ENCODE measurements at regions not wholly inside any gene's neighbourhood (a gene's known extent, or its start where the extent isn't known, plus 50 kb on each side); places are given as distances from the start of the nearest gene placed in this dataset.

DNA sequence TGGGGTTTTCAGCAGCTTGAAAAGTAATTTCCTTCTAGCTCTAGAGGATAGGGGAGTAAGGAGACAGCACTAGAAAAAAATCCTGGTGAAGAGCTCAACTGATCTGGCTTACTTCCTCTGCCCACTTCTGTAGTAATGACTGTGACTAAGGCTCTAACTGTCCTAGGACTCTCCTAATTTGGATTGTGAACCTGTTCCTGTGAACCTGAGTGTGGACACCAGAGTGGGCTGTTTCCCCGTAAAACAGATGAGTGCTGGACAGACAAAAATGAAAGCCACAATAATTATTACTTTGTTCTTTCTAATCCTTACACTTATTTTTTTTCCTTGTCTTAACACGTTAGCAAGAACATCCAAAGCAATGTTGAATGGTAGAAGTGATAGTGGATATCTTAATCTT lies 154.1 kb downstream of the AASDHPPT start (continued):
- TF ChIP-seq, protein P1, sequence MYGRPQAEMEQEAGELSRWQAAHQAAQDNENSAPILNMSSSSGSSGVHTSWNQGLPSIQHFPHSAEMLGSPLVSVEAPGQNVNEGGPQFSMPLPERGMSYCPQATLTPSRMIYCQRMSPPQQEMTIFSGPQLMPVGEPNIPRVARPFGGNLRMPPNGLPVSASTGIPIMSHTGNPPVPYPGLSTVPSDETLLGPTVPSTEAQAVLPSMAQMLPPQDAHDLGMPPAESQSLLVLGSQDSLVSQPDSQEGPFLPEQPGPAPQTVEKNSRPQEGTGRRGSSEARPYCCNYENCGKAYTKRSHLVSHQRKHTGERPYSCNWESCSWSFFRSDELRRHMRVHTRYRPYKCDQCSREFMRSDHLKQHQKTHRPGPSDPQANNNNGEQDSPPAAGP (tag by site-specific recombination; IDR thresholded peaks at IDR 0.05) = no peak
- TF ChIP-seq ZNF221 (tag by site-specific recombination; IDR thresholded peaks at IDR 0.05; ENCODE audit: borderline replicate concordance) = no peak
- TF ChIP-seq, protein P2, sequence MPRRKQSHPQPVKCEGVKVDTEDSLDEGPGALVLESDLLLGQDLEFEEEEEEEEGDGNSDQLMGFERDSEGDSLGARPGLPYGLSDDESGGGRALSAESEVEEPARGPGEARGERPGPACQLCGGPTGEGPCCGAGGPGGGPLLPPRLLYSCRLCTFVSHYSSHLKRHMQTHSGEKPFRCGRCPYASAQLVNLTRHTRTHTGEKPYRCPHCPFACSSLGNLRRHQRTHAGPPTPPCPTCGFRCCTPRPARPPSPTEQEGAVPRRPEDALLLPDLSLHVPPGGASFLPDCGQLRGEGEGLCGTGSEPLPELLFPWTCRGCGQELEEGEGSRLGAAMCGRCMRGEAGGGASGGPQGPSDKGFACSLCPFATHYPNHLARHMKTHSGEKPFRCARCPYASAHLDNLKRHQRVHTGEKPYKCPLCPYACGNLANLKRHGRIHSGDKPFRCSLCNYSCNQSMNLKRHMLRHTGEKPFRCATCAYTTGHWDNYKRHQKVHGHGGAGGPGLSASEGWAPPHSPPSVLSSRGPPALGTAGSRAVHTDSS (tag by site-specific recombination; IDR thresholded peaks at IDR 0.05) = no peak
- TF ChIP-seq ZNF621 (tag by site-specific recombination; IDR thresholded peaks at IDR 0.05) = no peak
- no peak for TF ChIP-seq ZNF701 (tag by site-specific recombination; IDR thresholded peaks at IDR 0.05)
- no peak for TF ChIP-seq MEIS1 (CRISPR knock-in tag; IDR thresholded peaks at IDR 0.05; ENCODE audit: borderline replicate concordance)
- no peak for TF ChIP-seq ZNF266 (tag by site-specific recombination; IDR thresholded peaks at IDR 0.05; ENCODE audit: low read depth)
- TF ChIP-seq, protein P3, sequence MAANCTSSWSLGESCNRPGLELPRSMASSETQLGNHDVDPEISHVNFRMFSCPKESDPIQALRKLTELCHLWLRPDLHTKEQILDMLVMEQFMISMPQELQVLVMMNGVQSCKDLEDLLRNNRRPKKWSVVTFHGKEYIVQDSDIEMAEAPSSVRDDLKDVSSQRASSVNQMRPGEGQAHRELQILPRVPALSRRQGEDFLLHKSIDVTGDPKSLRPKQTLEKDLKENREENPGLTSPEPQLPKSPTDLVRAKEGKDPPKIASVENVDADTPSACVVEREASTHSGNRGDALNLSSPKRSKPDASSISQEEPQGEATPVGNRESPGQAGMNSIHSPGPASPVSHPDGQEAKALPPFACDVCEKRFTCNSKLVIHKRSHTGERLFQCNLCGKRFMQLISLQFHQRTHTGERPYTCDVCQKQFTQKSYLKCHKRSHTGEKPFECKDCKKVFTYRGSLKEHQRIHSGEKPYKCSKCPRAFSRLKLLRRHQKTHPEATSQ (tag by site-specific recombination; IDR thresholded peaks at IDR 0.05) = no peak
- TF ChIP-seq FEZF1 (tag by site-specific recombination; IDR thresholded peaks at IDR 0.05) = no peak
- TF ChIP-seq KLF7 (tag by site-specific recombination; IDR thresholded peaks at IDR 0.05; ENCODE audit: borderline replicate concordance) = no peak

DNA sequence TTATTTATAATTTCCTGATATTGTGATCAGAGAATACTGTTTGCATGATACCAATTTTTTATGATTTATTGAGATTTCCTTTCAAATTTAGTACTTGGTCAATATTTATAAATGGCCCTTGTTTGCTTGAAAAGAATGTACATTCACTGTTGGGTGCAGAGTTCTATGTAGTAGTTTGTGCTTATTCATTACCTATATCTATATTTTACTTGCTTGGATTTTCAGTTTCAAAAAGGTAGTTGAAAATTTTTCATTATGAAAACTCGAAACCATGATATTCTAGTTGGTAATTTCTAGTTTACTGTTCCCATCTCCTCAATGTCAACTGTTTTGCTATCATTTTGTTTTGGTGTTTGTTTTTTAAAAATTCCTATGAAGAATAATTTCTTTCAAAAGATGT lies 155.7 kb downstream of the AASDHPPT start:
- H3K27ac ChIP-seq (ENCODE audit: extremely low read depth, low read depth, low read length) = no peak overlapping the region
- H3K36me3 ChIP-seq (ENCODE audit: control insufficient read depth in 2 of 2, insufficient read depth in 1 of 2, low read length in 2 of 2) = no peaks in the 10 kb centered on the region
- no peak overlapping the region for H3K4me3 ChIP-seq (ENCODE audit: low read depth, low read length)
- ChIA-PET CTCF (no interaction called here), POLR2A (no interaction called here)
- TF ChIP-seq, protein P4, sequence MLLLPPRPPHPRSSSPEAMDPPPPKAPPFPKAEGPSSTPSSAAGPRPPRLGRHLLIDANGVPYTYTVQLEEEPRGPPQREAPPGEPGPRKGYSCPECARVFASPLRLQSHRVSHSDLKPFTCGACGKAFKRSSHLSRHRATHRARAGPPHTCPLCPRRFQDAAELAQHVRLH (tag by site-specific recombination; IDR thresholded peaks at IDR 0.05) = no peak
- TF ChIP-seq, protein P5, sequence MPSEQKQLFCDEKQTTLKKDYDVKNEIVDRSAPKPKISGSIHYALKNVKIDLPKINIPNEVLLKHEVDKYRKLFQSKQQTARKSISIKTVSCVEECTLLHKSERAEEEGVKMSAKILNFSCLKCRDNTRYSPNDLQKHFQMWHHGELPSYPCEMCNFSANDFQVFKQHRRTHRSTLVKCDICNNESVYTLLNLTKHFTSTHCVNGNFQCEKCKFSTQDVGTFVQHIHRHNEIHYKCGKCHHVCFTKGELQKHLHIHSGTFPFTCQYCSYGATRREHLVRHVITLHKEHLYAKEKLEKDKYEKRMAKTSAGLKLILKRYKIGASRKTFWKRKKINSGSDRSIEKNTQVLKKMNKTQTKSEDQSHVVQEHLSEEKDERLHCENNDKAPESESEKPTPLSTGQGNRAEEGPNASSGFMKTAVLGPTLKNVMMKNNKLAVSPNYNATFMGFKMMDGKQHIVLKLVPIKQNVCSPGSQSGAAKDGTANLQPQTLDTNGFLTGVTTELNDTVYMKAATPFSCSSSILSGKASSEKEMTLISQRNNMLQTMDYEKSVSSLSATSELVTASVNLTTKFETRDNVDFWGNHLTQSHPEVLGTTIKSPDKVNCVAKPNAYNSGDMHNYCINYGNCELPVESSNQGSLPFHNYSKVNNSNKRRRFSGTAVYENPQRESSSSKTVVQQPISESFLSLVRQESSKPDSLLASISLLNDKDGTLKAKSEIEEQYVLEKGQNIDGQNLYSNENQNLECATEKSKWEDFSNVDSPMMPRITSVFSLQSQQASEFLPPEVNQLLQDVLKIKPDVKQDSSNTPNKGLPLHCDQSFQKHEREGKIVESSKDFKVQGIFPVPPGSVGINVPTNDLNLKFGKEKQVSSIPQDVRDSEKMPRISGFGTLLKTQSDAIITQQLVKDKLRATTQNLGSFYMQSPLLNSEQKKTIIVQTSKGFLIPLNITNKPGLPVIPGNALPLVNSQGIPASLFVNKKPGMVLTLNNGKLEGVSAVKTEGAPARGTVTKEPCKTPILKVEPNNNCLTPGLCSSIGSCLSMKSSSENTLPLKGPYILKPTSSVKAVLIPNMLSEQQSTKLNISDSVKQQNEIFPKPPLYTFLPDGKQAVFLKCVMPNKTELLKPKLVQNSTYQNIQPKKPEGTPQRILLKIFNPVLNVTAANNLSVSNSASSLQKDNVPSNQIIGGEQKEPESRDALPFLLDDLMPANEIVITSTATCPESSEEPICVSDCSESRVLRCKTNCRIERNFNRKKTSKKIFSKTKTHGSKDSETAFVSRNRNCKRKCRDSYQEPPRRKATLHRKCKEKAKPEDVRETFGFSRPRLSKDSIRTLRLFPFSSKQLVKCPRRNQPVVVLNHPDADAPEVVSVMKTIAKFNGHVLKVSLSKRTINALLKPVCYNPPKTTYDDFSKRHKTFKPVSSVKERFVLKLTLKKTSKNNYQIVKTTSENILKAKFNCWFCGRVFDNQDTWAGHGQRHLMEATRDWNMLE (tag by site-specific recombination; conservative IDR thresholded peaks at IDR 0.05; ENCODE audit: low read depth) = no peak
- no peak for TF ChIP-seq ZNF623 (tag by site-specific recombination; IDR thresholded peaks at IDR 0.05)
- TF ChIP-seq ZNF747 (tag by site-specific recombination; IDR thresholded peaks at IDR 0.05) = no peak
- no peaks in the 10 kb centered on the region for H3K9me3 ChIP-seq (ENCODE audit: control insufficient read depth, insufficient read depth, low read depth, low read length)
- H3K4me1 ChIP-seq (ENCODE audit: control insufficient read depth, insufficient read depth, low read length) = no peaks in the 10 kb centered on the region

DNA sequence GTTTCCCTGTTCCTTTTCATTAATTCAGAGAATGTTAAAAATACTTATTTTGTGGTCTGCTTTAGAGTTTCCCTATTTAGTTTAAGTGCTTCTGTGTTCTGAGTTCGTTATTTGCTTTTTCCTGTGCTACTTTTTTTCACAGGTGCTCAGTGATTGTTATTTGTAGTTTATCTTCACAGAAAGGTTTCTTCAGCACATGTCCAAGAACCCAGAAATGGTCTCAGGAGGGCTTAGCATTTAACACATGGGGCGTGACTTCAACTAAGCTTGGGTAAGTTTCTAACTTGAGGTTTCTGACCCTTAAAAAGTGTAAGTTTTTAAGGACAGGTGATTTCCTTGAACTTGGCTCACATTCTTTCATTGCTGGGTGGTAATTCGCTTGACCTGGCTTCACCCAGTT lies 157.3 kb downstream of the AASDHPPT start:
- CTCF ChIA-PET = no interaction called here
- TF ChIP-seq ZNF785 (tag by site-specific recombination; IDR thresholded peaks at IDR 0.05) (no peak), ZNF146 (tag by site-specific recombination; IDR thresholded peaks at IDR 0.05) (no peak), ZNF658 (tag by site-specific recombination; IDR thresholded peaks at IDR 0.05) (no peak), ZNF223 (tag by site-specific recombination; IDR thresholded peaks at IDR 0.05) (no peak), KLF1 (tag by site-specific recombination; IDR thresholded peaks at IDR 0.05) (no peak), ZNF423 (tag by site-specific recombination; IDR thresholded peaks at IDR 0.05) (no peak), SETDB1 (IDR thresholded peaks at IDR 0.05; ENCODE audit: insufficient read length, low read length) (no peak), ZNF426 (tag by site-specific recombination; IDR thresholded peaks at IDR 0.05) (no peak)
- TF ChIP-seq, protein P6, sequence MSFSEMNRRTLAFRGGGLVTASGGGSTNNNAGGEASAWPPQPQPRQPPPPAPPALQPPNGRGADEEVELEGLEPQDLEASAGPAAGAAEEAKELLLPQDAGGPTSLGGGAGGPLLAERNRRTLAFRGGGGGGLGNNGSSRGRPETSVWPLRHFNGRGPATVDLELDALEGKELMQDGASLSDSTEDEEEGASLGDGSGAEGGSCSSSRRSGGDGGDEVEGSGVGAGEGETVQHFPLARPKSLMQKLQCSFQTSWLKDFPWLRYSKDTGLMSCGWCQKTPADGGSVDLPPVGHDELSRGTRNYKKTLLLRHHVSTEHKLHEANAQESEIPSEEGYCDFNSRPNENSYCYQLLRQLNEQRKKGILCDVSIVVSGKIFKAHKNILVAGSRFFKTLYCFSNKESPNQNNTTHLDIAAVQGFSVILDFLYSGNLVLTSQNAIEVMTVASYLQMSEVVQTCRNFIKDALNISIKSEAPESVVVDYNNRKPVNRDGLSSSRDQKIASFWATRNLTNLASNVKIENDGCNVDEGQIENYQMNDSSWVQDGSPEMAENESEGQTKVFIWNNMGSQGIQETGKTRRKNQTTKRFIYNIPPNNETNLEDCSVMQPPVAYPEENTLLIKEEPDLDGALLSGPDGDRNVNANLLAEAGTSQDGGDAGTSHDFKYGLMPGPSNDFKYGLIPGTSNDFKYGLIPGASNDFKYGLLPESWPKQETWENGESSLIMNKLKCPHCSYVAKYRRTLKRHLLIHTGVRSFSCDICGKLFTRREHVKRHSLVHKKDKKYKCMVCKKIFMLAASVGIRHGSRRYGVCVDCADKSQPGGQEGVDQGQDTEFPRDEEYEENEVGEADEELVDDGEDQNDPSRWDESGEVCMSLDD (tag by site-specific recombination; IDR thresholded peaks at IDR 0.05) = no peak

More for the DNA sequence above, 157.3 kb downstream of the AASDHPPT start:
- H3K4me3 ChIP-seq (ENCODE audit: low read depth, low read length) = no peak overlapping the region
- POLR2A ChIA-PET = no interaction called here
- H3K9me3 ChIP-seq (ENCODE audit: control insufficient read depth, insufficient read depth, low read depth, low read length) = no peaks in the 10 kb centered on the region
- H3K27ac ChIP-seq (ENCODE audit: extremely low read depth, low read depth, low read length) = no peak overlapping the region
- H3K36me3 ChIP-seq (ENCODE audit: control insufficient read depth in 2 of 2, insufficient read depth in 1 of 2, low read length in 2 of 2) = no peaks in the 10 kb centered on the region
- H3K4me1 ChIP-seq (ENCODE audit: control insufficient read depth, insufficient read depth, low read length) = no peaks in the 10 kb centered on the region

Data from HEK293 (cell line).